ENCODE measurements at regions not wholly inside any gene's neighbourhood (a gene's known extent, or its start where the extent isn't known, plus 50 kb on each side); places are given as distances from the start of the nearest gene placed in this dataset.

GRCh38 chr4:31692399-31692940, 972.3 kb downstream of the PCDH7 start:
- Histone ChIP-seq H3K9me3 (no peaks in the 10 kb centered on the region), H3K4me3 (no peak overlapping the region), H3K27ac (no peak overlapping the region), H3K36me3 (no peaks in the 10 kb centered on the region), H3K4me1 (no peaks in the 10 kb centered on the region), H3K27me3 (no peaks in the 10 kb centered on the region)
- TF ChIP-seq EP300 (IDR thresholded peaks at IDR 0.05): no peak
- no peak for TF ChIP-seq POLR2A (IDR thresholded peaks at IDR 0.05)
- TF ChIP-seq CTCF (IDR thresholded peaks at IDR 0.05): no peak
- no peak for DNase-seq (ENCODE audit: low spot score in 2 of 2)
- WGBS, 2 donors: 45 to 65% methylated on average over 4 of the region's 4 CpGs

- Histone ChIP-seq H3K27ac (no peak overlapping the region), H3K4me1 (no peaks in the 10 kb centered on the region), H3K27me3 (no peaks in the 10 kb centered on the region), H3K4me3 (no peak overlapping the region), H3K9me3 (no peaks in the 10 kb centered on the region), H3K36me3 (no peaks in the 10 kb centered on the region)
- WGBS, 2 donors: 93 to 96% methylated on average over 16 of the region's 16 CpGs
- no peak for TF ChIP-seq POLR2A (IDR thresholded peaks at IDR 0.05)
- no peak for TF ChIP-seq EP300 (IDR thresholded peaks at IDR 0.05)
- no peak for TF ChIP-seq CTCF (IDR thresholded peaks at IDR 0.05)
- DNase-seq (ENCODE audit: low spot score in 2 of 2): no peak
Measured at GRCh38 chr4:31701256-31701655, 981.1 kb downstream of the PCDH7 start.

GRCh38 chr4:31702326-31702725, 982.2 kb downstream of the PCDH7 start:
- H3K36me3 ChIP-seq: no peaks in the 10 kb centered on the region
- no peak for DNase-seq (ENCODE audit: low spot score in 2 of 2)
- no peak overlapping the region for H3K4me3 ChIP-seq
- H3K4me1 ChIP-seq: no peaks in the 10 kb centered on the region
- H3K27ac ChIP-seq: no peak overlapping the region
- H3K9me3 ChIP-seq: no peaks in the 10 kb centered on the region
- 59 to 60% methylated on average over 2 of the region's 2 CpGs for WGBS, 2 donors
- no peaks in the 10 kb centered on the region for H3K27me3 ChIP-seq
- TF ChIP-seq EP300 (IDR thresholded peaks at IDR 0.05) (no peak), CTCF (IDR thresholded peaks at IDR 0.05) (no peak), POLR2A (IDR thresholded peaks at IDR 0.05) (no peak)

- H3K4me3 ChIP-seq: no peak overlapping the region
- no peak overlapping the region for H3K27ac ChIP-seq
- TF ChIP-seq POLR2A (IDR thresholded peaks at IDR 0.05) (no peak), CTCF (IDR thresholded peaks at IDR 0.05) (no peak), EP300 (IDR thresholded peaks at IDR 0.05) (no peak)
- DNase-seq (ENCODE audit: low spot score in 2 of 2): no peak
- H3K27me3 ChIP-seq: no peaks in the 10 kb centered on the region
- no peaks in the 10 kb centered on the region for H3K9me3 ChIP-seq
- no peaks in the 10 kb centered on the region for H3K36me3 ChIP-seq
- H3K4me1 ChIP-seq: no peaks in the 10 kb centered on the region
Measured at GRCh38 chr4:31714238-31714637, 994.1 kb downstream of the PCDH7 start.

GRCh38 chr4:31715302-31715701, 995.1 kb downstream of the PCDH7 start:
- WGBS, 2 donors: 52 to 56% methylated on average over 1 of the region's 1 CpG
- Histone ChIP-seq H3K27me3 (no peaks in the 10 kb centered on the region), H3K36me3 (no peaks in the 10 kb centered on the region), H3K27ac (no peak overlapping the region), H3K4me1 (no peaks in the 10 kb centered on the region), H3K4me3 (no peak overlapping the region), H3K9me3 (no peaks in the 10 kb centered on the region)
- TF ChIP-seq EP300 (IDR thresholded peaks at IDR 0.05) (no peak), POLR2A (IDR thresholded peaks at IDR 0.05) (no peak), CTCF (IDR thresholded peaks at IDR 0.05) (no peak)
- no peak for DNase-seq (ENCODE audit: low spot score in 2 of 2)
